ENCODE measurements at regions not wholly inside any gene's neighbourhood (a gene's known extent, or its start where the extent isn't known, plus 50 kb on each side); places are given as distances from the start of the nearest gene placed in this dataset.

DNA sequence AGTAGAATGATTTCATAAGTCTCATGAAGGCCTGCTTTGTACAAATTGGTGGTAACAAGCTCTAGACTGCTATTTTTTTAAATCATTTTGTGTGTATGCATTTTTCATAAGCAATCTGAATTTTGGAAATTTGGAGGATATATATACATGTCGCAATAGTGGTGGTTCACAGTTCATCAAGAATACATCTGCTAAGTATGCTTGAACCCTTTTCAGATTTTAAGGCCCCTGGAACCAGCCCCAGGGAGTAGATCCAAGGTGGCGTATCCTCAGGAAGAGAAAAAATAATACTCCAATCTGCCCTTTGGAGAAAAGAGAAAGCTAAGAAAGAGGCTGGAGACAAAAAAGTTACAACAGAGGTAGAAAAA, 141.6 kb downstream of the HINT1 start:
- intact Hi-C loops (cut with DNase I), result no loop called here
- Histone ChIP-seq H3K27me3 (ENCODE audit: insufficient read depth in 3 of 3, low read length in 2 of 3) (no peaks in the 10 kb centered on the region), H3K4me3 (no peak overlapping the region), H3K36me3 (ENCODE audit: insufficient read depth in 1 of 2, low read depth in 1 of 2) (no peaks in the 10 kb centered on the region), H3K9me3 (no peaks in the 10 kb centered on the region), H3K4me1 (no peaks in the 10 kb centered on the region), H3K27ac (no peak overlapping the region)
- DNase-seq (no peak), ATAC-seq (no peak)
- 87 to 91% (median 90%) methylated on average over 2 of the region's 2 CpGs for WGBS, 3 donors
- TF ChIP-seq, protein P1, sequence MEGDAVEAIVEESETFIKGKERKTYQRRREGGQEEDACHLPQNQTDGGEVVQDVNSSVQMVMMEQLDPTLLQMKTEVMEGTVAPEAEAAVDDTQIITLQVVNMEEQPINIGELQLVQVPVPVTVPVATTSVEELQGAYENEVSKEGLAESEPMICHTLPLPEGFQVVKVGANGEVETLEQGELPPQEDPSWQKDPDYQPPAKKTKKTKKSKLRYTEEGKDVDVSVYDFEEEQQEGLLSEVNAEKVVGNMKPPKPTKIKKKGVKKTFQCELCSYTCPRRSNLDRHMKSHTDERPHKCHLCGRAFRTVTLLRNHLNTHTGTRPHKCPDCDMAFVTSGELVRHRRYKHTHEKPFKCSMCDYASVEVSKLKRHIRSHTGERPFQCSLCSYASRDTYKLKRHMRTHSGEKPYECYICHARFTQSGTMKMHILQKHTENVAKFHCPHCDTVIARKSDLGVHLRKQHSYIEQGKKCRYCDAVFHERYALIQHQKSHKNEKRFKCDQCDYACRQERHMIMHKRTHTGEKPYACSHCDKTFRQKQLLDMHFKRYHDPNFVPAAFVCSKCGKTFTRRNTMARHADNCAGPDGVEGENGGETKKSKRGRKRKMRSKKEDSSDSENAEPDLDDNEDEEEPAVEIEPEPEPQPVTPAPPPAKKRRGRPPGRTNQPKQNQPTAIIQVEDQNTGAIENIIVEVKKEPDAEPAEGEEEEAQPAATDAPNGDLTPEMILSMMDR (IDR thresholded peaks at IDR 0.05), result no peak

DNA sequence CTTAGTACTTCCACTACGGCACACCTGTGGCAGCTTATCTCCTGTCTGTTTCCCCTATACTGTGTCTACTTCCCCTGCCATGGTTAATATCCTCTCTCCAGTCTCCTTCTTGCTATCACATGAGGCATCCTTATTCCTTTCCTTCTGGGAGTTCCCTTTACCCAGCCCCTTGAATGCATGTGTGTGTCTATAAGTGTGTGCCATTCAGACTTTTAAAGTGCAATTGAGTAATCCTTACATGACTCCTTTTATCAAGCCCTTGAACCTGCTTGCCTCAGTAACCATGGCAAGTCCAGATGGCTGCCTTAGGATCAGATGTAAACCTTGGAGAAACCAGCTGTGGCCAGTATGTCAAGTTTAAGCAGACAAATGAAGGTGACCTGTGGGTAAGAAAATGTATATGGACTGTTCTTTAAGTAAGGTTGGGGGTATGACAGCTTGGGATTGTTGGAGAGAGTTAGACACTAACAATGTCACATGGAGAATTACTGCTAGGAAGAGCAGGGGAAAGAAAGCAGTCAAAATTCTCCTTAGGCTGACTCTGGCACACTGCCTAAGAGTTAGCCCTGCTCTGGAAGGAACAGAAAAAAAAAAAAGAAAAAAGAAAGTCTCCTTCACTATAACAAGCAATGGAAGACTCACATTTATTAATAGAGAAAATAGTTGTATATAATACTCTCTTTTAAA, 142.1 kb downstream of the HINT1 start:
- Histone ChIP-seq H3K27me3 (ENCODE audit: insufficient read depth in 3 of 3, low read length in 2 of 3) (no peaks in the 10 kb centered on the region), H3K27ac (no peak overlapping the region), H3K4me3 (no peak overlapping the region), H3K4me1 (no peaks in the 10 kb centered on the region), H3K36me3 (ENCODE audit: insufficient read depth in 1 of 2, low read depth in 1 of 2) (no peaks in the 10 kb centered on the region), H3K9me3 (no peaks in the 10 kb centered on the region)
- no peak for DNase-seq
- intact Hi-C loops (cut with DNase I), result no loop called here
- ATAC-seq, result no peak
- TF ChIP-seq, protein P1 (IDR thresholded peaks at IDR 0.05), result no peak
- WGBS, 3 donors, result 92 to 96% (median 96%) methylated on average over 1 of the region's 1 CpG

DNA sequence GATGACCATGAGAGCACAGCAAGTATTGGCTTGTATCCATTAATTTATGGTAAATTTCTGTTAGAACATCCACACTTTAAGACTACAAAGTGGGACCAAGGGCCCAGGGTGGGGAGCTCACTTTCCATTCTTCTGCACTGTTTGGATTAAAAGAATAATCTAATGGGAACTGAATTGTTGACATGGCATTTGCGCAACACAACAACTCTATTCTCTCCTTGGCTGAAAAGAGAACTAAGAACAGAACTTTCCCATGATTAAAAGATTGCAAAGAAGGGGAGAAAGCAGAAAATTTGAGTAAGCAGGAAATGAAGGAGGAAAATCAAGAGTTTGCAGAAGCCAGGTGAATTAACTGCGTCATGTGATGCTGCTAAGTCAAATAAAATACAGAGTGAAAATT, 143.4 kb downstream of the HINT1 start:
- no peaks in the 10 kb centered on the region for H3K9me3 ChIP-seq
- no peaks in the 10 kb centered on the region for H3K36me3 ChIP-seq (ENCODE audit: insufficient read depth in 1 of 2, low read depth in 1 of 2)
- H3K27ac ChIP-seq, result no peak overlapping the region
- DNase-seq, result no peak
- 92 to 95% (median 93%) methylated on average over 2 of the region's 2 CpGs for WGBS, 3 donors
- H3K27me3 ChIP-seq (ENCODE audit: insufficient read depth in 3 of 3, low read length in 2 of 3), result no peaks in the 10 kb centered on the region
- H3K4me3 ChIP-seq, result no peak overlapping the region
- no peak for ATAC-seq
- intact Hi-C loops (cut with DNase I), result no loop called here
- TF ChIP-seq, protein P1 (IDR thresholded peaks at IDR 0.05), result no peak
- H3K4me1 ChIP-seq, result no peaks in the 10 kb centered on the region

DNA sequence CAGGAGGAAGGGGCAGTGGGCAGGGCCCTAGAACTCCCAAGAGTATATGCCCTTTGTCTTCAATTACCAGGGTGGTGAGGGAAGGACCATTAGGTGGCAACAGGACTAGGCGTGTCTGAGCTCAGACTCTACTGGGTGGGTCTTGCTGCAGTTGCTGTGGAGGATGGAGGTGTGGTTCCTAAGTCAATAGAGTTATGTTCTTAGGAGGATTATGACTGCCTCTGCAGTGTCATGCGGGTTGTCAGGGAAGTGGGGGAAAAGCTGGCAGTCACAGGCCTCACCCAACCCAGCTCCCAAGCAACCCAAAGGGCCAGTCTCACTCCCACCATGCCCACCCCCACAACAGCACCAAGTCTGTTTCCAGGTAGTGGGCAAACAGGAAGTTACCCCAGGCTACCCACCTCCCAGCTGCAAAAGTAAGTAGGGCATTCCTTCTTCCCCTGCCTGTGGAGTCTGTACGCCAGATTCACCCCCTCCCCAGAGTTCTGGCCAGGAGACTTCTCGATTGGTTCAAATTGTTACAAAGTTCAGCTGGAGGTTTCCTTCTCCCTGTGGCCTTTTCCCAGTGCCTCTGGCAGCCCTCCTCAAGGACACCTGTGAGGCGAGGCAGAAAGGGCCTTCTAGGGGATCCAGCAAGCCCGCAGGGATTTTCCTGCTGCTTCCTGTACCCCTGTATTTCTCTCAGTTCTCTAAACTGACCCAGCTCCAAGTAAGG, 145.3 kb downstream of the HINT1 start:
- TF ChIP-seq, protein P1 (IDR thresholded peaks at IDR 0.05), result no peak
- no peak overlapping the region for H3K4me3 ChIP-seq
- H3K27ac ChIP-seq, result no peak overlapping the region
- H3K27me3 ChIP-seq (ENCODE audit: insufficient read depth in 3 of 3, low read length in 2 of 3), result no peaks in the 10 kb centered on the region
- no peak for DNase-seq
- 80 to 85% (median 85%) methylated on average over 6 of the region's 6 CpGs for WGBS, 3 donors
- no peak for ATAC-seq
- H3K36me3 ChIP-seq (ENCODE audit: insufficient read depth in 1 of 2, low read depth in 1 of 2), result no peaks in the 10 kb centered on the region
- no peaks in the 10 kb centered on the region for H3K4me1 ChIP-seq
- H3K9me3 ChIP-seq, result peaks cover 9% of the 10 kb centered on the region
- intact Hi-C loops (cut with DNase I), result no loop called here

Measured in psoas muscle (tissue), 7 donors.